IPS-NIHi7 (cell line): ENCODE measurements at regions not wholly inside any gene's neighbourhood (a gene's known extent, or its start where the extent isn't known, plus 50 kb on each side); places are given as distances from the start of the nearest gene placed in this dataset.

Experiments
- DNase-seq: peaks from one replicate; pipeline ENCODE4 v3.0.0; 2012; ENCODE audit warnings: mixed read lengths; ENCODE audit errors: extremely low spot score

DNA sequence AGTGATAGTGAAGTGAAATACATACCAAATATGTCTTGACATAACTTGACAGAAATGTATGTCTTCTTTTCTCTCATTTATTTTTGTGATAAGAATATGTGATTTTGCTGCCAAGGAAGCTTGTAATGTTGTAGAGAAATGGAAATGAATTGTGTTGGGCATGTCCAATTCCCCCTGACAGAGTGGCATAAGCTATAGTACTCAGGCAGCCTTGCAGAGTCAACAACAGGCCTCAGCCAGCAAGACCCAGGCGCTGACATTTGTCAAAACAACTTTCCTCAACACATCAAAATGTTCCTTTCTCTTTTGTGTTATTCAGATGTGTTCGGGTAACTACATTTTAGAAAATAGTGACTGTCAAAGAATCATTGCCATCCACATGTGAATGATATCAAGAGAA, 538.1 kb upstream of the ATP11B start:
- no peak for DNase-seq

GRCh38 chr3:182257361-182257760, 535.9 kb upstream of the ATP11B start:
- DNase-seq: no peak

- peak; percentile 34 for DNase-seq
These were observed 534.6 kb upstream of the ATP11B start for GRCh38 chr3:182258538-182259177.

GRCh38 chr3:182259579-182259978, 533.7 kb upstream of the ATP11B start:
- DNase-seq: peak; percentile 26

GRCh38 chr3:182261041-182261440, 532.3 kb upstream of the ATP11B start:
- DNase-seq: no peak

DNA sequence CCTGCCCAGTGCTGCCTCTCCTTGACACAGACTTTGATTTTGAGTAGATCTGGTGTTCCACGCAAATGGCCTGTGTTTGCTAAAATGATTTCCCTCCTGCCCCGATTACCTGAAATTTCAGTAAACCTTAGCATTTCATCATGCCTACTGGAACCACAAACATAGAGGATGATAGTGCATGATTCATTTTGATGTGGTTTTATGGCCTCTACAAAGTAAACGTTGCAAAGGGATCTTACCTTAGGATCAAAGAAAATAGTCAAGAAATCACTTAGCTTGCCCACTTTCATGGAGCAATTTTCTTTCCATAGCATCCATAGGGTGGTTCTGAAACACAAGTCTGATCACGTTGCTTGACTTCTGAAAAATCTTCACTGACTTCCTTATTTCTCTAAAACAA, 524.6 kb upstream of the ATP11B start:
- no peak for DNase-seq

DNA sequence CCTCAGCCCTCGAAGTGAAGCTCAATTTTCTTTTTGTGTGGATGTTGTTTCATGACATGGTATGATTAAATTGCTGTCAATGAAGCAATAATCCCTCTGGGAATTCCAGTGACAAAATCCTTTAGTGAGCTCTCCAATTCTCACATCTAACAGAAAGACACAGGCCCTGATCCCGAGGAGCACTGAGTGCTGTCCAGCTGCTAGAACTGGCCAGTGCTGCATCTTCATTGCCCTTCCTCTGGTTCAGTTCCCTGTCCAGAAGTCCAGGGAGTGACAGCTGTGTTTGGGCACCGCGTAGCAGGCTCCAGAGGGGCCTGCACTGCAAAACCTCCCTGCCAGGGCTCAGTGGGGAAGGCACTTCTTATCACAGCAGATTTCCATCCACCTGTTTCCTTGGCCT, 516.8 kb upstream of the ATP11B start:
- no peak for DNase-seq

- DNase-seq: peak; percentile 39
These were observed 508.5 kb upstream of the ATP11B start for GRCh38 chr3:182284793-182285192.

DNA sequence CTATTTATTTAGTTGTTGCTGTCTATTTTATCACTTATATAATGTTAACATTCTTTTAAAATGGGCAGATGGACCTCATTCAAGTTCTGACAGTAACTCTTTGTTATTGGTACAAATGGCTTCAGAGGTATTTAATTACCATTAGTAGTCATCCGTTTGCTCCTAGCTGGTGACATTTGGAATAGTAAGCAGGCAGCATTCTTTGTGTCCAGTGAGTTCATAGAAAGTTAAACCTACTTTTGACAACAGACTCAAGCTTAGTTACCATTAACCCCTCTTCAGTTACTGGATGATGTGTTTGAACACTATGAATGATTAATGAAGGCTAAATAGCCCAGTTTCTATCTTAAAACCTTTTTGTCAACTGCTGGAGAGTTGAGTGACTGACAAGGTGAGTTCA, 500.7 kb upstream of the ATP11B start:
- no peak for DNase-seq

DNA sequence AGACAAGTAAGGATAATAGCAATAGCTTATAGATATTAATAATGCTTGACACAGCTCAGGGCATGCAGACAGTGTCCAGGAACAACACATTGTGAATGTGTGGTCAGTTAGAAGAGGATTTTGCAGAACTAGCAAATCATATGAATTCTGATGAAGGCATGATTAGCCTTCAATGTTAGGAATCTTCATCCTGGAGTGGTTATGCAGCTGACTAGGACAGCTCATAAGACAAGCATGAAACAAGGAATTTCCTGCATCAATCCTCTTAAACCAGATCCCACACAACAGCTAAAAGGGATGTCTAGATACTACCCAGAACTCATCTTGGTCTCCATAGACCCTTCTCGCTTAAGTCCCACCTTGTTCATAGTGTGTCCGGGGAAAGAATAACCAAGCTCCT, 499.0 kb upstream of the ATP11B start:
- DNase-seq: no peak

DNA sequence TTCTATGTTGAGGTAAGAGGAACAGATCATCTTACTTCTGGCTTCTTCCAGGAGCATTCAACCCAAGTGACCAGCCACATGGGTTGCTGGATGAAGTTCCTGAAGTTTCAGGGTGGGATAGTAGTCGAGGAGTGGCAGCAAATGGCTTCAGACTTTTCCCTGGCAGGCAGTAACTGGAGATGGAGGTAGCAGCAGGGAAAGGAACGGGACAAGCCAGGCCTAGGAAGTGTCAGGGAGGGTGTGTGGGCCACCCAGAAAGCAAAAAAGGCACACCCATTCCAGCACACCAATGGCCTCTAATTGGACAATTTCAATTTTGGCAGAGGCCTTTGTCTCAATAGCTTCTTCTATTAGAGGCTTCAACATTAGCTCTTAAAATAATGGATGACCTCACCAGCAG, 498.6 kb upstream of the ATP11B start:
- DNase-seq: no peak

GRCh38 chr3:182300266-182300665, 493.0 kb upstream of the ATP11B start:
- no peak for DNase-seq

GRCh38 chr3:182303169-182303568, 490.1 kb upstream of the ATP11B start:
- DNase-seq: no peak

DNA sequence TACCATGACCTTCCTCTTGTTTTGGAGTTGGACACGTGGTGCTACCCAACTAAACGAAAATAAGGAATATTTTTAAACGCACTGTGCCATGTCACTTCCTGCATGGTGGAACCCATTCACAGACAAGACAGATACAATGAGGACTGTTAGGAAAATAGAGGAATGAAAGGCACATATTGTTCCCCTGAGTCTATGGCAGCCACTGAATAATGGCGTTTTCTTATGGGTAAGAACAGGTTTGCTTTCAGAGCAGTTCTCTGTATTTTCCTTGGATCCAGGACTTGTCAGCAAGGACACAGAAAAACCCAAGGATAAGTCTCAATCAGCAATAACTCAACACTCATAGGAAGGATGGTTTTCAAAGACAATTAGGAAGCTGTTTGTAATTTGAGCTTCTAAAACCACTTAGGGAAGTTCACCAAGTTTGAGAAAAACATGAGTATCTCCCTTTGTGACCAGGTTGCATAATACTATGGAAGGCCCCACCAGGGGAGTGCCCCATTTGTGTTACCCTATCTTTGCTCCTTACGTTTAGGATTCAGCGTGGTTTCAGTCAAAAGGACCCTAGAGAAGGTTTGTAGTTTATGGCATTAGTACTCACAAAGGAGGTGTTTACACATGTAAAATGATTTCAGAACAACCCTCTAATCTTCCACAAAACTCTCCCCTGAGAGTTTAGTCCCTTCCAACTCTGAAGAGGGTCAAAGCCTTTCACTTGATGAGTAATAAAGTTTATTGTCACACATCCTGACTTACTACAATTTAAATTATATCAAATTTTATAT, 487.2 kb upstream of the ATP11B start:
- DNase-seq: no peak

GRCh38 chr3:182308328-182308727, 485.0 kb upstream of the ATP11B start:
- no peak for DNase-seq

DNA sequence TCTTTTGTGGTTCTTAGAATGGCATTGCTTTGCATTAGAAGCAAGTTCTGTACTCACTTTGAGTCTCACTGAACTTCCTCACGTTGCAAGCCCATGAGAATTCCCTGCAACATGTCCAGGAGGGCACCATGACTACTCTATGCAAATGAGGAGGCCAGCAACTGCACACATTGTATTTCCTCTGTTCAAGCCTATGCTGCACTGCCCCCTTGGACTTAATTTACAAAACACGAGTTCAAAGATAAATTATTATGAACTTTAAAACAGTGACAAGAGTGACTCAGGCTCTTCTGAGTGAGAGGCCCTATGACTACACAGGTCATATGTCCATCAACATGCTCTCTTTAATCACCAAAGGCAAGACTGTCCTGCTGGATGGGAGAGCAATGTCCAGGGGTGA, 484.2 kb upstream of the ATP11B start:
- DNase-seq: no peak

DNA sequence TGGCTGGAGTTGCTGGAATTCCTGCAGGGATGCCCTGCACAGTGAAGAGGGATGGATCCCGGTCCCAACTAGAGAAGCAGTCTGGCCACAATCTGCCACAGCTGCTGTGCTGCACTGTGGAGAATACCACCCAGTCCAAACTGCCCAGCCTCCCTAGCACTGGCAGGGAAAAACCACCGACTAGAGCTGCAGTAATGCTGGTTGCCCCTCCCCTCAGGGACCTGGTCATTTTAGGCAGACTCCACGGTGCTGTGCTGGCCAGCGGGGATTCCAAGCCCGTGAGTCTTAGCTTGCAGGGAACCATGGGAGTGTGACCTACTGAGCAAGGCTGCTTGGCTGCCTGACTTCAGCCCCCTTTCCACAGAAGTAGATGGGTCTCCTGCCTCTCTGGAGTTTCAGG, 478.0 kb upstream of the ATP11B start:
- DNase-seq: no peak

- DNase-seq: peak; percentile 27
These were observed 470.1 kb upstream of the ATP11B start for GRCh38 chr3:182323126-182323700.

- no peak for DNase-seq
These were observed 469.4 kb upstream of the ATP11B start for GRCh38 chr3:182323898-182324297.

DNA sequence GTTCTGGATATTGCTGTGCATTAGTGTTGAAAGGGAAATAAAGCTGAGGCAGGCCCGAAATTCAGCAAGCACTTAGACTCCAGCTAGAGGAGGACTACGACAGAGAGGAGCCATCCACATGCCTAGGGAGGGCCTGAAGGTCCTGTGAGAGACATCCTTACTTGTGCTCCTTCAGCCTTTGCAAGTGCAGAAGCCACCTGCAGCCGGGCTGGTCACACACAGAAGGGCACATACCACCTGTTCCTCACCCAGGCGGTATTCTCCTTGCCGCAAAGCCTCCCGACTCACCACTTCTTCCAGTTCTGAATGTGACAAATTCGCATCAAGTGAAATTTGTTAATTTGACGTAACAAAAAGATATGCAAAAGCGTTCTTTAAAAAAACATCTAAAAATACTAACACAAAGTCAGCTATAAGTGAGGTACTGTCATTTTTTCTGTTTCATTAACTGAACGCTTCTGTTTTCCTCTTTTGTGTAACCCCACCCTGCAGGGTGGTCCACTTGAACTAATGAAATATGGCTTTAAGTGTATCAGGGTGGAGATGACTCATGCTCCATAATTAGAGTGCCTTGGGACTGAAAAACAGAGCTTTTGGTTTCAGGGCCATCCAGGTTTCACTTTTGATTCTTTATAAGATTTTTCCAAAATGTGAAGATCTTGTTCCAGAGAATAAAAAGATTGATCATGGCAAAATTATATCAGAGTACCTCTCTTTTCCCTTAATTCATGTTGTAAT, 467.9 kb upstream of the ATP11B start:
- DNase-seq: no peak

DNA sequence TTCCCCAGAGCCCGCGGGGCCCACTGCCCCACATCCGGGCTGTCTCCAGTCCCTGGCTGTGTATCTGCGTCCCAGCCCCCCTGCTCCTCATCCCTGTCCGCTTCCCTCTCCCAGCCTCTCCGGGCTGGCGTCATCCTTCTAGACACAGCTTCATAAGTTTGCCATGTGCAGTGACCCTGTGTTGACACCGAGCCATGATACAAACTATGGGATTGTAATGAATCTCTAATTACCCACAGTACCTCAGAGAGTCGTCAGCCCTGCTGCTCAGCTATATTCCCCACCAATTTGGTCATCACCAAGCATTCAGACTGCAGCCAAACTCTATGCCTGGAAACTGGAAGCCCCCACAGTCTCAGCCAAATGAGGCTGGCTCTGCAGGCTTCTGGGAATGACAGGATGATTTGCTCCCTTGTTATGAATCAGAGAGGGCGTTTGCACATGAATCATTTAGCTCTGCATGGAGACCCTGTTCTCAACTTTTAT, 466.1 kb upstream of the ATP11B start:
- peak; percentile 31 for DNase-seq

DNA sequence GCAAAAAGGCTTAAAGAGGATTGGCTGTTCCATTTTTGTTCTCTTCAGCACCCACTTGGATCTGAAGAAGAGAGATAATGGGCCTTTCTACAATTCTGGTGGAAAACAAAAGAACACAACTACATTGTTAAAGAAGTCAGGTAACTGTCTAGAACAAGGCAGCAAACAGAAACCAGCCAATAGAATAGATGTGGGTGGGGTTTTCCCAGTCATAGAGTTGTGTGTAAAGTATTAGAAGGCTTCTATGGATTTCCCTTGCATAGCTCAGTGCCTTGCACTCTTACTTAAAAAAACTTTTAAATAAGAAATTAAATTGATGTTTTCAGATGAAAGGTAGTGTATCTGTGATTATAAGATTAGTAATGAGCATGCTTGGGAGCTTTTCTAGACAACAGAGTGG, 462.7 kb upstream of the ATP11B start:
- no peak for DNase-seq
